Stimulated activated CD4-positive, alpha-beta T cell treated with anti-CD3 and anti-CD28 coated beads, Interleukin-2, amount 100 ng/mL, for 24 hours (primary cell): ENCODE measurements at regions not wholly inside any gene's neighbourhood (a gene's known extent, or its start where the extent isn't known, plus 50 kb on each side); places are given as distances from the start of the nearest gene placed in this dataset.

Experiments
- DNase-seq, 2 donors: peaks; one replicate each; pipeline ENCODE4 v3.0.0-alpha.2; 2020

GRCh38 chr1:34511802-34512201 is 243.0 kb upstream of the GJB5 start:
- DNase-seq, result no peak

- DNase-seq, result no peak
Observed at GRCh38 chr1:34518146-34518699, 236.6 kb upstream of the GJB5 start.

- DNase-seq, result no peak
Observed at GRCh38 chr1:34520111-34520510, 234.7 kb upstream of the GJB5 start.

- no peak for DNase-seq
Observed at GRCh38 chr1:34524783-34525182, 230.1 kb upstream of the GJB5 start.

- no peak for DNase-seq
Observed at GRCh38 chr1:34529935-34530859, 224.7 kb upstream of the GJB5 start.

- DNase-seq, result no peak
Observed at GRCh38 chr1:34532113-34532512, 222.7 kb upstream of the GJB5 start.

GRCh38 chr1:34538481-34538880 is 216.4 kb upstream of the GJB5 start:
- DNase-seq, result no peak

GRCh38 chr1:34547046-34547674 is 207.7 kb upstream of the GJB5 start:
- DNase-seq, result no peak

GRCh38 chr1:34549199-34549598 is 205.6 kb upstream of the GJB5 start:
- DNase-seq, result peak in 1 of 2 donors; percentile 26

- DNase-seq, result no peak
Observed at GRCh38 chr1:34578306-34578705, 176.5 kb upstream of the GJB5 start.

- no peak for DNase-seq
Observed at GRCh38 chr1:34582356-34582755, 172.5 kb upstream of the GJB5 start.

- no peak for DNase-seq
Observed at GRCh38 chr1:34587761-34588160, 167.1 kb upstream of the GJB5 start.

- no peak for DNase-seq
Observed at GRCh38 chr1:34590211-34590623, 164.6 kb upstream of the GJB5 start.

- DNase-seq, result no peak
Observed at GRCh38 chr1:34591751-34592629, 162.9 kb upstream of the GJB5 start.

GRCh38 chr1:34597877-34598514 is 156.9 kb upstream of the GJB5 start:
- DNase-seq, result peak; percentile 60 to 80

GRCh38 chr1:34602907-34603306 is 151.9 kb upstream of the GJB5 start:
- DNase-seq, result no peak

- no peak for DNase-seq
Observed at GRCh38 chr1:34603594-34603993, 151.3 kb upstream of the GJB5 start.

- DNase-seq, result no peak
Observed at GRCh38 chr1:34606504-34606903, 148.3 kb upstream of the GJB5 start.

GRCh38 chr1:34610063-34610462 is 144.8 kb upstream of the GJB5 start:
- no peak for DNase-seq

GRCh38 chr1:34611571-34611970 is 143.3 kb upstream of the GJB5 start:
- DNase-seq, result no peak

- DNase-seq, result no peak
Observed at GRCh38 chr1:34612091-34612827, 142.6 kb upstream of the GJB5 start.
